ENCODE measurements at regions not wholly inside any gene's neighbourhood (a gene's known extent, or its start where the extent isn't known, plus 50 kb on each side); places are given as distances from the start of the nearest gene placed in this dataset.

DNA sequence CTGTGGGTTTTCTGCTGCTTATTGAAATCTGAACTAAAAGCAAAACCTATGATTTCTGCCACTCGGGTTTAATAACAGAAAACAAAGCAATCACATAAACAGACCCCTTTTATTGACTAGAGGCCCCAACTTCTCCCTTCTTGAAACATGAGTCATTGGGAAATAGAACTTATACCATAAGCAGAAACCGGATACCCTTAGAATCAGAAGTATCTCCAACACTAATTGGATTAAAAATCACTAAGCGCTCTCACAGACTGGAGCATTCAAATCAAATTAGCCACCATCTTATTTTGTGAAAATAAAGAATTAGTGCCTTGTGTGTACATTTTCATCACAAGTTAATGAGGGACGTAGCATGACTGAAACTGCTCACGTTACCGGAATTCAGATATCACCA lies 206.9 kb downstream of the WDR11 start:
- no peak overlapping the region for H3K27ac ChIP-seq
- no peaks in the 10 kb centered on the region for H3K36me3 ChIP-seq (replicated peaks in 1 of 2; ENCODE audit: insufficient read depth in 1 of 2, low read depth in 2 of 2)
- no peaks in the 10 kb centered on the region for H3K27me3 ChIP-seq
- H3K4me1 ChIP-seq = no peaks in the 10 kb centered on the region
- ATAC-seq = no peak
- no peak for DNase-seq
- no peak for TF ChIP-seq POLR2A (IDR thresholded peaks at IDR 0.05)
- TF ChIP-seq, protein P1, sequence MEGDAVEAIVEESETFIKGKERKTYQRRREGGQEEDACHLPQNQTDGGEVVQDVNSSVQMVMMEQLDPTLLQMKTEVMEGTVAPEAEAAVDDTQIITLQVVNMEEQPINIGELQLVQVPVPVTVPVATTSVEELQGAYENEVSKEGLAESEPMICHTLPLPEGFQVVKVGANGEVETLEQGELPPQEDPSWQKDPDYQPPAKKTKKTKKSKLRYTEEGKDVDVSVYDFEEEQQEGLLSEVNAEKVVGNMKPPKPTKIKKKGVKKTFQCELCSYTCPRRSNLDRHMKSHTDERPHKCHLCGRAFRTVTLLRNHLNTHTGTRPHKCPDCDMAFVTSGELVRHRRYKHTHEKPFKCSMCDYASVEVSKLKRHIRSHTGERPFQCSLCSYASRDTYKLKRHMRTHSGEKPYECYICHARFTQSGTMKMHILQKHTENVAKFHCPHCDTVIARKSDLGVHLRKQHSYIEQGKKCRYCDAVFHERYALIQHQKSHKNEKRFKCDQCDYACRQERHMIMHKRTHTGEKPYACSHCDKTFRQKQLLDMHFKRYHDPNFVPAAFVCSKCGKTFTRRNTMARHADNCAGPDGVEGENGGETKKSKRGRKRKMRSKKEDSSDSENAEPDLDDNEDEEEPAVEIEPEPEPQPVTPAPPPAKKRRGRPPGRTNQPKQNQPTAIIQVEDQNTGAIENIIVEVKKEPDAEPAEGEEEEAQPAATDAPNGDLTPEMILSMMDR (IDR thresholded peaks at IDR 0.05) = no peak
- intact Hi-C loops (cut with DNase I) = no loop called here
- H3K9me3 ChIP-seq = peaks cover 0 to 6% (median 0%) of the 10 kb centered on the region in 3 donors
- H3K4me3 ChIP-seq = no peak overlapping the region
- 80 to 83% methylated on average over 6 of the region's 6 CpGs for WGBS, 2 donors

DNA sequence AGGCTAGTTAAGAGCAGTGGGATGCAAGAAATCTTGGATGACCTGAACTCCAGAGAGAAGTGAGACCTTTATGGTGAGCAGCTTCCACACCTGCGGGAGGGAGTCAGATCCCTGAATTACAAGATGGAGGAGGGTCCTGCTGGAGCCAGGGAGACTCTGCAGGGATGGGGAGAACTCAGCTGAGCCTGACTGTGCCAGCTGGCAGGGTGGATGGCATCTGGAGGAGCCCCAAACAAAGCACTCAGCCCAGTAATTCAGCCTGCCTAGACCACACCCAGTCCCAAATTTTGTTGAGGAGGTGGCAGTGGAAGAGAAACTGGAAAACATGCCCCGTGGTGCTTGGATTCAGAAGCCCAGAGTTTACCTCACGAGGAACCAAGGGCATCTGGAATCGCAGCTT lies 208.2 kb downstream of the WDR11 start:
- 38 to 49% methylated on average over 4 of the region's 4 CpGs for WGBS, 2 donors
- ATAC-seq = no peak
- DNase-seq = no peak
- Histone ChIP-seq H3K36me3 (replicated peaks in 1 of 2; ENCODE audit: insufficient read depth in 1 of 2, low read depth in 2 of 2) (no peaks in the 10 kb centered on the region), H3K9me3 (peaks cover 0 to 3% (median 0%) of the 10 kb centered on the region in 3 donors), H3K4me3 (no peak overlapping the region), H3K27ac (no peak overlapping the region), H3K4me1 (no peaks in the 10 kb centered on the region), H3K27me3 (no peaks in the 10 kb centered on the region)
- TF ChIP-seq POLR2A (IDR thresholded peaks at IDR 0.05) = no peak
- TF ChIP-seq, protein P1 (IDR thresholded peaks at IDR 0.05) = no peak
- intact Hi-C loops (cut with DNase I) = no loop called here

DNA sequence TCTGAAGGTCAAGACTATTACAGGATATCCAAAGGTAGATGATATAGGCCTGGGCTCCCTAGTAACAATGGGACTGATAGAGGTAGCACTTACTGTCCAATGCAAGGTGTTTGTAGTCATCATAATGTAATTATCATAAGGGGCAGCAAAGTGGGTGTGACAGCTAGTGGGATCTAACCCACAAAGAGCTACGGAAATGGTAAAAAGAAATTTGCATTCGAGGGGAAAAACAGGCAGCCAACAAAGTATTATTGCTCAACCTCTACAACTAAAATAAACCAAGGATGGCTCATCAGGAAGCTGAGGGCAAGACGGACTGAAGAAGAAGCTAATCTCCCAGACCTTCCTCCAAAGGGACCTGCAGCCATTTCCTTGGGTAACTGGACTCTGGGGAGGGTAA lies 211.0 kb downstream of the WDR11 start:
- intact Hi-C loops (cut with DNase I) = no loop called here
- H3K36me3 ChIP-seq (replicated peaks in 1 of 2; ENCODE audit: insufficient read depth in 1 of 2, low read depth in 2 of 2) = no peaks in the 10 kb centered on the region
- H3K27me3 ChIP-seq = no peaks in the 10 kb centered on the region
- no peak for DNase-seq
- H3K27ac ChIP-seq = no peak overlapping the region
- H3K4me1 ChIP-seq = no peaks in the 10 kb centered on the region
- 60 to 64% methylated on average over 3 of the region's 3 CpGs for WGBS, 2 donors
- no peak overlapping the region for H3K4me3 ChIP-seq
- H3K9me3 ChIP-seq = no peaks in the 10 kb centered on the region
- TF ChIP-seq, protein P1 (IDR thresholded peaks at IDR 0.05) = no peak
- TF ChIP-seq POLR2A (IDR thresholded peaks at IDR 0.05) = no peak
- no peak for ATAC-seq

DNA sequence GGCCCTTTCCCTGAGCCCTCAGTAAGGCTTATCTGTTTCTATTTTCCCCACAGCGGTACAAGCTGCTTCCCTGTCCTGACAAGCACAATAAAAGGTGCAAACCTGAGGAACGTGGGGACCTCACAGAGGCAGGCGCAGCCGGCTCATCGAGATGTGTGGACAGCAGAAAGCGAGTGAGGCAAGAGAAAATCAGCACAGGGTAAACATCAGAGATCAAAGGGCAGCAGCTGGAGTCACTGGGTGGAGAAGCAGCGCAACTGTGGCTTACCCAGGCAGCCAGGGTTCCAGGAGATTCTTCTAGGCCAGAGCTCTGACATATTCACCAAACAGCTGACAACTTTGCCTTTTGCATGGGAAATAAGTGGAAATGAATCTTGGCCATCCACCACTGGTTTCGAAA lies 212.6 kb downstream of the WDR11 start:
- DNase-seq = no peak
- WGBS, 2 donors = 20 to 29% methylated on average over 8 of the region's 8 CpGs
- intact Hi-C loops (cut with DNase I) = no loop called here

DNA sequence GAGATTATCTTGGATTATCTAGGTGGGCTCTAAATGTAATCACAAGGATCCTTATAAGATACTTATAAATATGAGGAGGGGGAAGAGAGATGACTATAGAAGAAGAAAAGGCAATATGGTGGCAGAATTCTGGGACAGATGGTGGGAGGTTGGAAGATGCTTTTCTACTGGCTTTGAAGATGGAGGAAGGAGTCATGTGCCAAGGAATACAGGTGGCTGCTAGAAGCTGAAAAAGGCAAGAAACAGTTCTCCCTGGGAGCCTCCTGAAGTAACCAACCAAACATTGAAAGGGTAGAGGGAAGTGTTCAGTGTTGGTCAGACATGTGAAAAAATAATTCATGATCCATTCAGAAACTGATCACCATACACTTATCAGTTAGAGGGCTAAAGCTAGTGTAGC lies 213.3 kb downstream of the WDR11 start:
- intact Hi-C loops (cut with DNase I) = no loop called here
- no peak for TF ChIP-seq POLR2A (IDR thresholded peaks at IDR 0.05)
- TF ChIP-seq, protein P1 (IDR thresholded peaks at IDR 0.05) = no peak
- H3K4me3 ChIP-seq = no peak overlapping the region
- no peak overlapping the region for H3K27ac ChIP-seq
- H3K4me1 ChIP-seq = no peaks in the 10 kb centered on the region
- DNase-seq = no peak
- no peaks in the 10 kb centered on the region for H3K9me3 ChIP-seq
- ATAC-seq = no peak
- H3K27me3 ChIP-seq = no peaks in the 10 kb centered on the region
- H3K36me3 ChIP-seq (replicated peaks in 1 of 2; ENCODE audit: insufficient read depth in 1 of 2, low read depth in 2 of 2) = no peaks in the 10 kb centered on the region

More for the DNA sequence above, 212.6 kb downstream of the WDR11 start:
- no peaks in the 10 kb centered on the region for H3K27me3 ChIP-seq
- H3K27ac ChIP-seq = no peak overlapping the region
- no peak overlapping the region for H3K4me3 ChIP-seq
- H3K9me3 ChIP-seq = no peaks in the 10 kb centered on the region
- no peak for ATAC-seq
- H3K4me1 ChIP-seq = no peaks in the 10 kb centered on the region
- no peak for TF ChIP-seq POLR2A (IDR thresholded peaks at IDR 0.05)
- TF ChIP-seq, protein P1 (IDR thresholded peaks at IDR 0.05) = no peak
- no peaks in the 10 kb centered on the region for H3K36me3 ChIP-seq (replicated peaks in 1 of 2; ENCODE audit: insufficient read depth in 1 of 2, low read depth in 2 of 2)
